WTC11 (cell line): ENCODE measurements at regions not wholly inside any gene's neighbourhood (a gene's known extent, or its start where the extent isn't known, plus 50 kb on each side); places are given as distances from the start of the nearest gene placed in this dataset.

Experiments used
- ATAC-seq: fragments of 200-7000 bp; cut with Tn5 transposase; 2 replicates; pipeline ENCODE4 v1.10.0; 2021; ENCODE audit warnings: mild to moderate bottlenecking, moderate library complexity
- CTCF ChIA-PET: fragments of 300-600 bp; sonication (Branson Sonifier 250); formaldehyde crosslinking; loops from one replicate; lab custom pipeline; 2021; ENCODE audit warnings: antibody characterized with exemption; lab: Charles Lee
- POLR2A ChIA-PET: fragments of 350-600 bp; sonication (Branson Sonifier 250); formaldehyde crosslinking; loops from one replicate; lab custom pipeline; 2021; ENCODE audit warnings: antibody characterized with exemption; lab: Charles Lee
- DNase-seq: peaks from one replicate; pipeline ENCODE4 v3.0.0; 2021; ENCODE audit warnings: low spot score
- H3K27ac Mint-ChIP-seq: 2 replicates; pipeline ENCODE4 v1.8.0; 2021; ENCODE audit warnings: mixed read lengths
- H3K27me3 Mint-ChIP-seq: 2 replicates; pipeline ENCODE4 v1.8.0; 2021; ENCODE audit warnings: low read depth, mild to moderate bottlenecking, moderate library complexity, mixed read lengths
- H3K36me3 Mint-ChIP-seq: 2 replicates; pipeline ENCODE4 v1.8.0; 2021; ENCODE audit warnings: mixed read lengths
- H3K4me1 Mint-ChIP-seq: 2 replicates; pipeline ENCODE4 v1.8.0; 2022; ENCODE audit warnings: mixed read lengths
- H3K4me3 Mint-ChIP-seq: 2 replicates; pipeline ENCODE4 v1.8.0; 2021; ENCODE audit warnings: mild to moderate bottlenecking, moderate library complexity, mixed read lengths
- H3K9me3 Mint-ChIP-seq: 2 replicates; pipeline ENCODE4 v1.8.0; 2021; ENCODE audit warnings: mixed read lengths
- CREM ChIP-seq: sonication (generic); formaldehyde crosslinking; IDR thresholded peaks from 2 replicates; pipeline ENCODE4 v1.8.1; 2022; ENCODE audit warnings: mild to moderate bottlenecking, missing genetic modification reagents, moderate library complexity
- E2F5 ChIP-seq: sonication (generic); formaldehyde crosslinking; IDR thresholded peaks from 2 replicates; pipeline ENCODE4 v1.8.1; 2022; ENCODE audit warnings: mild to moderate bottlenecking, moderate library complexity, missing genetic modification reagents
- FOXJ3 ChIP-seq: sonication (generic); formaldehyde crosslinking; IDR thresholded peaks from 2 replicates; pipeline ENCODE4 v1.9.0; 2021; ENCODE audit warnings: missing genetic modification reagents, mild to moderate bottlenecking, borderline replicate concordance
- FOXK1 ChIP-seq: sonication (generic); formaldehyde crosslinking; IDR thresholded peaks from 2 replicates; pipeline ENCODE4 v1.8.0; 2022; ENCODE audit warnings: mild to moderate bottlenecking, moderate library complexity, missing genetic modification reagents
- FOXP1 ChIP-seq: sonication (generic); formaldehyde crosslinking; IDR thresholded peaks from 2 replicates; pipeline ENCODE4 v1.8.0; 2022; ENCODE audit warnings: missing genetic modification reagents, mild to moderate bottlenecking, moderate library complexity, borderline replicate concordance
- GABPB1 ChIP-seq: sonication (generic); formaldehyde crosslinking; IDR thresholded peaks from 2 replicates; pipeline ENCODE4 v1.8.1; 2023; ENCODE audit warnings: mild to moderate bottlenecking, missing genetic modification reagents
- GTF2I ChIP-seq: fragments of 250-450 bp; sonication (Bioruptor Pico); conservative IDR thresholded peaks from 2 replicates; pipeline ENCODE4 v1.4.0; 2021; ENCODE audit warnings: mild to moderate bottlenecking
- MYBL2 ChIP-seq: sonication (generic); formaldehyde crosslinking; IDR thresholded peaks from 2 replicates; pipeline ENCODE4 v1.8.1; 2023; ENCODE audit warnings: mild to moderate bottlenecking, moderate library complexity, missing genetic modification reagents
- NFYB ChIP-seq: sonication (generic); formaldehyde crosslinking; conservative IDR thresholded peaks from 2 replicates; pipeline ENCODE4 v1.8.0; 2022; ENCODE audit warnings: low read depth, missing genetic modification reagents
- NR2C2 ChIP-seq: sonication (generic); formaldehyde crosslinking; IDR thresholded peaks from 2 replicates; pipeline ENCODE4 v1.8.0; 2022; ENCODE audit warnings: mild to moderate bottlenecking, missing genetic modification reagents
- SP1 ChIP-seq: sonication (generic); formaldehyde crosslinking; conservative IDR thresholded peaks from 2 replicates; pipeline ENCODE4 v1.8.1; 2022; ENCODE audit warnings: missing genetic modification reagents
- TCF7 ChIP-seq: sonication (generic); formaldehyde crosslinking; IDR thresholded peaks from 2 replicates; pipeline ENCODE4 v1.8.0; 2022; ENCODE audit warnings: mild to moderate bottlenecking, low read depth, missing genetic modification reagents, moderate library complexity
- TEAD1 ChIP-seq: sonication (generic); formaldehyde crosslinking; IDR thresholded peaks from 2 replicates; pipeline ENCODE4 v1.8.0; 2022; ENCODE audit warnings: mild to moderate bottlenecking, missing genetic modification reagents
- TP53 ChIP-seq: sonication (generic); formaldehyde crosslinking; IDR thresholded peaks from 2 replicates; pipeline ENCODE4 v1.8.1; 2023; ENCODE audit warnings: mild to moderate bottlenecking, missing genetic modification reagents
- USF1 ChIP-seq: sonication (generic); formaldehyde crosslinking; IDR thresholded peaks from 2 replicates; pipeline ENCODE4 v1.8.0; 2022; ENCODE audit warnings: mild to moderate bottlenecking, missing genetic modification reagents
- ZNF232 ChIP-seq: sonication (generic); formaldehyde crosslinking; IDR thresholded peaks from 2 replicates; pipeline ENCODE4 v1.8.0; 2022; ENCODE audit warnings: mild to moderate bottlenecking, missing genetic modification reagents
- ZNF317 ChIP-seq: sonication (generic); formaldehyde crosslinking; IDR thresholded peaks from 2 replicates; pipeline ENCODE4 v1.8.1; 2023; ENCODE audit warnings: low read depth, mild to moderate bottlenecking, moderate library complexity, missing genetic modification reagents, borderline replicate concordance
- ZNF416 ChIP-seq: fragments of 250-450 bp; sonication (Bioruptor Pico); IDR thresholded peaks from 2 replicates; pipeline ENCODE4 v1.9.0; 2021; ENCODE audit warnings: mild to moderate bottlenecking, inconsistent platforms
- TF ChIP-seq, protein P1 (sequence below): fragments of 250-450 bp; sonication (Bioruptor Pico); conservative IDR thresholded peaks from 2 replicates; pipeline ENCODE4 v1.9.0; 2021; ENCODE audit warnings: mild to moderate bottlenecking
- TF ChIP-seq, protein P2 (sequence below): sonication (generic); formaldehyde crosslinking; IDR thresholded peaks from 2 replicates; pipeline ENCODE4 v1.8.0; 2022; ENCODE audit warnings: mild to moderate bottlenecking, missing genetic modification reagents
- TF ChIP-seq, protein P3 (sequence below): sonication (generic); formaldehyde crosslinking; IDR thresholded peaks from 2 replicates; pipeline ENCODE4 v1.8.1; 2023; ENCODE audit warnings: mild to moderate bottlenecking, missing genetic modification reagents, moderate library complexity
- TF ChIP-seq, protein P4 (sequence below): sonication (generic); formaldehyde crosslinking; IDR thresholded peaks from 2 replicates; pipeline ENCODE4 v1.8.0; 2022; ENCODE audit warnings: missing genetic modification reagents

- Mint-ChIP-seq H3K4me3 (no peak overlapping the region), H3K27me3 (no peaks in the 10 kb centered on the region), H3K4me1 (peaks cover 7% of the 10 kb centered on the region), H3K9me3 (no peaks in the 10 kb centered on the region), H3K36me3 (no peaks in the 10 kb centered on the region), H3K27ac (no peak overlapping the region)
- ATAC-seq: peak; percentile 76
- ChIA-PET POLR2A (no interaction called here), CTCF (no interaction called here)
- DNase-seq: no peak
- TF ChIP-seq E2F5 (CRISPR knock-in tag): no peak
- no peak for TF ChIP-seq TCF7 (CRISPR knock-in tag)
- no peak for TF ChIP-seq ZNF232 (CRISPR knock-in tag)
- TF ChIP-seq GABPB1 (CRISPR knock-in tag): no peak
- TF ChIP-seq TP53 (CRISPR knock-in tag): no peak
- TF ChIP-seq FOXP1 (CRISPR knock-in tag): no peak
- TF ChIP-seq, protein P1, sequence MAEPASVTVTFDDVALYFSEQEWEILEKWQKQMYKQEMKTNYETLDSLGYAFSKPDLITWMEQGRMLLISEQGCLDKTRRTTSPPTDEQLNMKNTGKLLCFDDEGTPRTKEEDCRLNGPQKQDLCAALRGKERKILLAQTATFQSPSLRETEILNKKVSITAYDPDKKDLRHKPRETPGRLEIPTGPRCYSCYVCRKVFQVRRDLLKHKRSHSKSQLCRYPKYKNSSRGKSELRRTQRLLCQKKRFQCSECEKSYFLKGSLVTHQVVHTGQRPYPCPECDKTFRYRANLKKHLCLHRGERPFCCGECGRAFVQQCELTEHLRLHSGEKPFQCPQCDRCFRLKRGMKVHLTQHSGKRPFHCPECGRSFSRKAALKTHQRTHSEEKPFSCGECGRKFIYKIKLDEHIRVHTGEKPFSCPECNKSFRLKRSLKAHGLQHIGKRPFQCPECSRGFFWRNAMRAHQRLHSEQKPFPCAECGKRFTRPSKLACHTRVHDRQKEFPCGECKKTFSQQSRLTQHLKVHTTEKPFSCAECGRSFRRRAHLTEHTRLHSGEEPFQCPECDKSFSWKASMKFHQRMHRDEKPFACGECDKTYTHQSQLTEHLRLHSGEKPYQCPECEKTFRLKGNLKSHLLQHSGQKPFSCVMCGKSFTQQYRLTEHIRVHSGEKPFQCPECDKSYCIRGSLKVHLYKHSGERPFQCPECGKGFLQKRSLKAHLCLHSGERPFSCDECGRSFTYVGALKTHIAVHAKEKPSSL (CRISPR knock-in tag): no peak
- no peak for TF ChIP-seq SP1 (CRISPR knock-in tag)
- no peak for TF ChIP-seq GTF2I (CRISPR knock-in tag)
- no peak for TF ChIP-seq CREM
- TF ChIP-seq, protein P2, sequence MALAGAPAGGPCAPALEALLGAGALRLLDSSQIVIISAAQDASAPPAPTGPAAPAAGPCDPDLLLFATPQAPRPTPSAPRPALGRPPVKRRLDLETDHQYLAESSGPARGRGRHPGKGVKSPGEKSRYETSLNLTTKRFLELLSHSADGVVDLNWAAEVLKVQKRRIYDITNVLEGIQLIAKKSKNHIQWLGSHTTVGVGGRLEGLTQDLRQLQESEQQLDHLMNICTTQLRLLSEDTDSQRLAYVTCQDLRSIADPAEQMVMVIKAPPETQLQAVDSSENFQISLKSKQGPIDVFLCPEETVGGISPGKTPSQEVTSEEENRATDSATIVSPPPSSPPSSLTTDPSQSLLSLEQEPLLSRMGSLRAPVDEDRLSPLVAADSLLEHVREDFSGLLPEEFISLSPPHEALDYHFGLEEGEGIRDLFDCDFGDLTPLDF: no peak
- TF ChIP-seq FOXJ3 (CRISPR knock-in tag): no peak
- TF ChIP-seq, protein P3, sequence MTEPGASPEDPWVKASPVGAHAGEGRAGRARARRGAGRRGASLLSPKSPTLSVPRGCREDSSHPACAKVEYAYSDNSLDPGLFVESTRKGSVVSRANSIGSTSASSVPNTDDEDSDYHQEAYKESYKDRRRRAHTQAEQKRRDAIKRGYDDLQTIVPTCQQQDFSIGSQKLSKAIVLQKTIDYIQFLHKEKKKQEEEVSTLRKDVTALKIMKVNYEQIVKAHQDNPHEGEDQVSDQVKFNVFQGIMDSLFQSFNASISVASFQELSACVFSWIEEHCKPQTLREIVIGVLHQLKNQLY: no peak
- TF ChIP-seq TEAD1 (CRISPR knock-in tag): no peak
- TF ChIP-seq, protein P4, sequence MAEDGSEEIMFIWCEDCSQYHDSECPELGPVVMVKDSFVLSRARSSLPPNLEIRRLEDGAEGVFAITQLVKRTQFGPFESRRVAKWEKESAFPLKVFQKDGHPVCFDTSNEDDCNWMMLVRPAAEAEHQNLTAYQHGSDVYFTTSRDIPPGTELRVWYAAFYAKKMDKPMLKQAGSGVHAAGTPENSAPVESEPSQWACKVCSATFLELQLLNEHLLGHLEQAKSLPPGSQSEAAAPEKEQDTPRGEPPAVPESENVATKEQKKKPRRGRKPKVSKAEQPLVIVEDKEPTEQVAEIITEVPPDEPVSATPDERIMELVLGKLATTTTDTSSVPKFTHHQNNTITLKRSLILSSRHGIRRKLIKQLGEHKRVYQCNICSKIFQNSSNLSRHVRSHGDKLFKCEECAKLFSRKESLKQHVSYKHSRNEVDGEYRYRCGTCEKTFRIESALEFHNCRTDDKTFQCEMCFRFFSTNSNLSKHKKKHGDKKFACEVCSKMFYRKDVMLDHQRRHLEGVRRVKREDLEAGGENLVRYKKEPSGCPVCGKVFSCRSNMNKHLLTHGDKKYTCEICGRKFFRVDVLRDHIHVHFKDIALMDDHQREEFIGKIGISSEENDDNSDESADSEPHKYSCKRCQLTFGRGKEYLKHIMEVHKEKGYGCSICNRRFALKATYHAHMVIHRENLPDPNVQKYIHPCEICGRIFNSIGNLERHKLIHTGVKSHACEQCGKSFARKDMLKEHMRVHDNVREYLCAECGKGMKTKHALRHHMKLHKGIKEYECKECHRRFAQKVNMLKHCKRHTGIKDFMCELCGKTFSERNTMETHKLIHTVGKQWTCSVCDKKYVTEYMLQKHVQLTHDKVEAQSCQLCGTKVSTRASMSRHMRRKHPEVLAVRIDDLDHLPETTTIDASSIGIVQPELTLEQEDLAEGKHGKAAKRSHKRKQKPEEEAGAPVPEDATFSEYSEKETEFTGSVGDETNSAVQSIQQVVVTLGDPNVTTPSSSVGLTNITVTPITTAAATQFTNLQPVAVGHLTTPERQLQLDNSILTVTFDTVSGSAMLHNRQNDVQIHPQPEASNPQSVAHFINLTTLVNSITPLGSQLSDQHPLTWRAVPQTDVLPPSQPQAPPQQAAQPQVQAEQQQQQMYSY (CRISPR knock-in tag): no peak
- no peak for TF ChIP-seq USF1 (CRISPR knock-in tag)
Observed at GRCh38 chr4:66662620-66663019, 882.7 kb downstream of the CENPC start.

- ChIA-PET POLR2A (no interaction called here), CTCF (no interaction called here)
- DNase-seq (no peak), ATAC-seq (no peak)
- H3K9me3 Mint-ChIP-seq: no peaks in the 10 kb centered on the region
- H3K27me3 Mint-ChIP-seq: no peaks in the 10 kb centered on the region
- no peak overlapping the region for H3K4me3 Mint-ChIP-seq
- TF ChIP-seq ZNF416 (CRISPR knock-in tag) (no peak), NFYB (CRISPR knock-in tag) (no peak), NR2C2 (CRISPR knock-in tag) (no peak), ZNF317 (no peak), FOXK1 (no peak), MYBL2 (CRISPR knock-in tag) (no peak), TEAD1 (CRISPR knock-in tag) (no peak)
- TF ChIP-seq, protein P1 (CRISPR knock-in tag): no peak
- TF ChIP-seq, protein P3: no peak
- H3K36me3 Mint-ChIP-seq: no peaks in the 10 kb centered on the region
- peaks cover 7% of the 10 kb centered on the region for H3K4me1 Mint-ChIP-seq
- no peak overlapping the region for H3K27ac Mint-ChIP-seq
Observed at GRCh38 chr4:66658809-66659208, 886.5 kb downstream of the CENPC start.
